Gastrocnemius medialis (tissue), 4 donors: ENCODE measurements at regions not wholly inside any gene's neighbourhood (a gene's known extent, or its start where the extent isn't known, plus 50 kb on each side); places are given as distances from the start of the nearest gene placed in this dataset.

Experiments used
- ATAC-seq, 2 donors: fragments of 150-250 bp; one replicate each; pipeline ENCODE4 v1.9.1; 2016
- DNase-seq, 2 donors: peaks; one replicate each; pipeline ENCODE4 v3.0.0-alpha.2; 2019
- H3K27ac ChIP-seq, 4 donors: fragments of 200-600 bp; sonication (generic); 1 replicate in 1 of 4; 2 replicates in 3 of 4; pipeline ENCODE4 v1.5.1; 2016 to 2018; ENCODE audit warnings: mild to moderate bottlenecking in 2 of 4, moderate library complexity in 1 of 4
- H3K27me3 ChIP-seq, 3 donors: fragments of 200-600 bp; sonication (generic) in 2 of 3; 1 replicate in 1 of 3; 2 replicates in 2 of 3; pipeline versions ENCODE4 v1.5.1 to v1.6.0; 2016 to 2019; ENCODE audit warnings: mild to moderate bottlenecking in 1 of 3, moderate library complexity in 1 of 3
- H3K36me3 ChIP-seq, 2 donors: fragments of 200-600 bp; sonication (generic) in 1 of 2; one replicate each; pipeline ENCODE4 v1.5.1; 2017 to 2018
- H3K4me1 ChIP-seq, 2 donors: fragments of 200-600 bp; sonication (generic) in 1 of 2; one replicate each; pipeline ENCODE4 v1.5.1; 2016 to 2017; ENCODE audit warnings: mild to moderate bottlenecking in 2 of 2
- H3K4me3 ChIP-seq, 4 donors: fragments of 200-600 bp; sonication (generic) in 3 of 4; 1 replicate in 1 of 4; 2 replicates in 3 of 4; pipeline ENCODE4 v1.5.1; 2016 to 2019; ENCODE audit warnings: mild to moderate bottlenecking in 2 of 4
- H3K9me3 ChIP-seq, 3 donors: fragments of 200-600 bp; sonication (generic) in 2 of 3; 1 replicate in 1 of 3; 2 replicates in 2 of 3; pipeline ENCODE4 v1.5.1; 2016 to 2019
- POLR2A ChIP-seq, 2 donors: fragments of 450-650 bp; IDR thresholded peaks; one replicate each; pipeline ENCODE4 v1.6.1; 2017; ENCODE audit warnings: antibody characterized with exemption in 2 of 2, mild to moderate bottlenecking in 2 of 2, moderate library complexity in 2 of 2
- in situ Hi-C, 4 donors: fragments of 200-750 bp; cut with MboI; loops; one replicate each; pipeline versions ENCODE4 v1.15.0 to v1.8.0; 2017; ENCODE audit warnings: low sequenced_read_pairs in 4 of 4
- intact Hi-C: fragments of 100-400 bp; cut with DNase I; formaldehyde crosslinking; loops from one replicate; pipeline ENCODE4 v1.15.1; 2023; ENCODE audit warnings: low total_unique reads
- TF ChIP-seq, protein P1 (sequence below), 5 experiments: fragments of 450-650 bp in 3 of 5; fragments of 200-600 bp in 2 of 5; sonication (generic) in 2 of 5; IDR thresholded peaks in 4 of 5; conservative IDR thresholded peaks in 1 of 5; 1 replicate in 4 of 5; 2 replicates in 1 of 5; pipeline ENCODE4 v1.5.1; 2016 to 2019; ENCODE audit warnings: antibody characterized with exemption in 5 of 5, mild to moderate bottlenecking in 3 of 5, moderate library complexity in 3 of 5

- no peak for ATAC-seq
- TF ChIP-seq POLR2A (IDR thresholded peaks at IDR 0.05): no peak
- TF ChIP-seq, protein P1, sequence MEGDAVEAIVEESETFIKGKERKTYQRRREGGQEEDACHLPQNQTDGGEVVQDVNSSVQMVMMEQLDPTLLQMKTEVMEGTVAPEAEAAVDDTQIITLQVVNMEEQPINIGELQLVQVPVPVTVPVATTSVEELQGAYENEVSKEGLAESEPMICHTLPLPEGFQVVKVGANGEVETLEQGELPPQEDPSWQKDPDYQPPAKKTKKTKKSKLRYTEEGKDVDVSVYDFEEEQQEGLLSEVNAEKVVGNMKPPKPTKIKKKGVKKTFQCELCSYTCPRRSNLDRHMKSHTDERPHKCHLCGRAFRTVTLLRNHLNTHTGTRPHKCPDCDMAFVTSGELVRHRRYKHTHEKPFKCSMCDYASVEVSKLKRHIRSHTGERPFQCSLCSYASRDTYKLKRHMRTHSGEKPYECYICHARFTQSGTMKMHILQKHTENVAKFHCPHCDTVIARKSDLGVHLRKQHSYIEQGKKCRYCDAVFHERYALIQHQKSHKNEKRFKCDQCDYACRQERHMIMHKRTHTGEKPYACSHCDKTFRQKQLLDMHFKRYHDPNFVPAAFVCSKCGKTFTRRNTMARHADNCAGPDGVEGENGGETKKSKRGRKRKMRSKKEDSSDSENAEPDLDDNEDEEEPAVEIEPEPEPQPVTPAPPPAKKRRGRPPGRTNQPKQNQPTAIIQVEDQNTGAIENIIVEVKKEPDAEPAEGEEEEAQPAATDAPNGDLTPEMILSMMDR (IDR thresholded peaks at IDR 0.05 in 4 of 5, conservative IDR thresholded peaks at IDR 0.05 in 1 of 5): no peak
- no peaks in the 10 kb centered on the region for H3K36me3 ChIP-seq
- peaks cover 7 to 8% of the 10 kb centered on the region in 2 donors for H3K4me1 ChIP-seq
- no peak overlapping the region for H3K4me3 ChIP-seq
- no peak overlapping the region for H3K27ac ChIP-seq
- DNase-seq: no peak
- H3K9me3 ChIP-seq: no peaks in the 10 kb centered on the region
- in situ Hi-C loops (no loop called here), intact Hi-C loops (loop anchor here (2.0 to 5.0 kb wide), 2 partner anchors 97 to 173 kb away; partner anchors contain the start of gene PDGFA)
- H3K27me3 ChIP-seq: no peaks in the 10 kb centered on the region
Observed at GRCh38 chr7:343864-344607, 54.1 kb downstream of the FOXL3 start.

DNA sequence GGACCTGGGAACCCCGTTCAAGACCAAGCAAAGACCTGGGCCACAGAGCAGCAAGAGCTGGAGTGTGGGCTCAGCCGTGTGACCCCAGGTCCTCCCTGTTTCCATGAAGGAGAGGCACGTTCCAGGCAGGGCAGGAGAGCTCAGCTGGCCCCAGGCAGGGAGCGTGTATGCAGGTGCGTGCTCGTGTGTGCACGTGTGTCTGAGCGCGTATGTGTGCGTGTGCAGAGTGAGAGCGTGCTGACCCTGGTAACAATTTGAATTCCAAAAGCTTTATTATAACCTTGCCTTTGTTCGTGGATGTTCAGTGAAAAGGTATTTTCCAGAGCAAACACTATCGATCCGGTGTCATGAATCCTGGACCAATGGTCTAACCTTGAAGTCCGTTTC, 54.6 kb downstream of the FOXL3 start:
- no peaks in the 10 kb centered on the region for H3K9me3 ChIP-seq
- H3K36me3 ChIP-seq: no peaks in the 10 kb centered on the region
- intact Hi-C loops (loop anchor here (5.0 kb wide), 1 partner anchor 173 kb away; the partner anchor contains the start of gene PDGFA), in situ Hi-C loops (no loop called here)
- H3K27me3 ChIP-seq: no peaks in the 10 kb centered on the region
- no peak for TF ChIP-seq POLR2A (IDR thresholded peaks at IDR 0.05)
- TF ChIP-seq, protein P1 (IDR thresholded peaks at IDR 0.05 in 4 of 5, conservative IDR thresholded peaks at IDR 0.05 in 1 of 5): no peak
- no peak overlapping the region for H3K4me3 ChIP-seq
- H3K27ac ChIP-seq: no peak overlapping the region
- no peak for ATAC-seq
- peaks cover 7 to 8% of the 10 kb centered on the region in 2 donors for H3K4me1 ChIP-seq
- no peak for DNase-seq

- peaks cover 7 to 8% of the 10 kb centered on the region in 2 donors for H3K4me1 ChIP-seq
- TF ChIP-seq, protein P1 (IDR thresholded peaks at IDR 0.05 in 4 of 5, conservative IDR thresholded peaks at IDR 0.05 in 1 of 5): no peak
- TF ChIP-seq POLR2A (IDR thresholded peaks at IDR 0.05): no peak
- no peaks in the 10 kb centered on the region for H3K9me3 ChIP-seq
- no peak overlapping the region for H3K27ac ChIP-seq
- in situ Hi-C loops (no loop called here), intact Hi-C loops (no loop called here)
- ATAC-seq (no peak), DNase-seq (no peak)
- no peak overlapping the region for H3K4me3 ChIP-seq
- H3K27me3 ChIP-seq: no peaks in the 10 kb centered on the region
- H3K36me3 ChIP-seq: no peaks in the 10 kb centered on the region
Observed at GRCh38 chr7:346116-346898, 56.3 kb downstream of the FOXL3 start.

DNA sequence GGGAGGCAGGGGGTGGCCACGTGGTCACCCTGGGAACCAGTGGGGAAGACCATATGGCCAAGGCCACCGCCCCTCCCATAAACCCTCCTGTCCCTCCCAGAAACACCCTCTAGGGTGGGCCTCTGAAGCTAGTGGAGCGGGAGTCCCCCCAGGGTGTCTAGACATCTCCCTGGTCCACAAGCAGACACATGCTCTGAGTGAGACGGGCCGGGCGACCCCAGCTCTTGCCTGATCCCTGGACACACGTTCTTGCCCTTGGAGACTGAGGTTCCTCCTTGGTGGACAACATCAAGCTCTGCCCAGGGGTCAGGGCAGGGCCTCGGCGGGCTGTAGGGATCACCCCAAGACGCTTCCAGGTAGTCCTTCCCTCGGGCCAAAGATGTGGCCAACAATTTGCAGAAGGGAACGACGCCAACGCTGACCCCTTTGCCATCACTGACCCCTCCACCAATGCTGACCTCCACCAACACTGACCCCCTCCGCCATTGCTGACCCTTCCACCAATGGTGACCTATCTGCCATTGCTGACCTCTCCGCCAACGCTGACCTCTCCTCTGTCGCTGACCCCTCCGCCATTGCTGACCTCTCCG, 57.1 kb downstream of the FOXL3 start:
- Histone ChIP-seq H3K27ac (no peak overlapping the region), H3K9me3 (no peaks in the 10 kb centered on the region), H3K27me3 (peaks cover 0 to 6% (median 3%) of the 10 kb centered on the region in 3 donors), H3K4me3 (no peak overlapping the region), H3K4me1 (peaks cover under 1 to 1% of the 10 kb centered on the region in 2 donors), H3K36me3 (no peaks in the 10 kb centered on the region)
- ATAC-seq: no peak
- in situ Hi-C loops: no loop called here
- intact Hi-C loops: no loop called here
- TF ChIP-seq POLR2A (IDR thresholded peaks at IDR 0.05): no peak
- TF ChIP-seq, protein P1 (IDR thresholded peaks at IDR 0.05 in 4 of 5, conservative IDR thresholded peaks at IDR 0.05 in 1 of 5): no peak
- DNase-seq: no peak
